Left lobe of liver (tissue), 2 donors: ENCODE measurements at regions not wholly inside any gene's neighbourhood (a gene's known extent, or its start where the extent isn't known, plus 50 kb on each side); places are given as distances from the start of the nearest gene placed in this dataset.

Experiments
- ATAC-seq: fragments of 200-7000 bp; cut with Tn5 transposase; one replicate; pipeline ENCODE4 v1.9.1; 2020; ENCODE audit warnings: mild to moderate bottlenecking, moderate library complexity
- DNase-seq: peaks from one replicate; pipeline ENCODE4 v3.0.0-alpha.2; 2020; ENCODE audit warnings: low spot score
- donor health status: DM: no; HTN: no; CAD: no; lungs with moderate emphysema.
- donor health status: DM: no; HTN: yes; CAD: no.

- no peak for ATAC-seq
- DNase-seq: no peak
These were observed 361.2 kb downstream of the RNF144B start for GRCh38 chr6:18748314-18748713.

GRCh38 chr6:18752278-18753068 is 365.3 kb downstream of the RNF144B start:
- no peak for DNase-seq
- ATAC-seq: no peak

GRCh38 chr6:18753076-18753475 is 365.9 kb downstream of the RNF144B start:
- ATAC-seq (no peak), DNase-seq (no peak)

- no peak for ATAC-seq
These were observed 375.9 kb downstream of the RNF144B start for GRCh38 chr6:18763086-18763485.

GRCh38 chr6:18784794-18785193 is 397.6 kb downstream of the RNF144B start:
- ATAC-seq: no peak
- no peak for DNase-seq

More at GRCh38 chr6:18763086-18763485, 375.9 kb downstream of the RNF144B start:
- DNase-seq: no peak

- ATAC-seq: no peak
These were observed 398.8 kb downstream of the RNF144B start for GRCh38 chr6:18785810-18786490.

GRCh38 chr6:18792866-18793265 is 405.7 kb downstream of the RNF144B start:
- DNase-seq (no peak), ATAC-seq (no peak)

More at GRCh38 chr6:18785810-18786490, 398.8 kb downstream of the RNF144B start:
- DNase-seq: no peak

GRCh38 chr6:18795726-18796125 is 408.6 kb downstream of the RNF144B start:
- ATAC-seq (peak; percentile 56), DNase-seq (no peak)

GRCh38 chr6:18820725-18821124 is 433.6 kb downstream of the RNF144B start:
- no peak for DNase-seq

GRCh38 chr6:18823782-18824386 is 436.7 kb downstream of the RNF144B start:
- DNase-seq: no peak

More at GRCh38 chr6:18820725-18821124, 433.6 kb downstream of the RNF144B start:
- ATAC-seq: no peak

GRCh38 chr6:18829272-18829870 is 442.2 kb downstream of the RNF144B start:
- no peak for DNase-seq
- ATAC-seq: no peak

More at GRCh38 chr6:18823782-18824386, 436.7 kb downstream of the RNF144B start:
- ATAC-seq: no peak

- DNase-seq (no peak), ATAC-seq (no peak)
These were observed 448.8 kb downstream of the RNF144B start for GRCh38 chr6:18835976-18836375.

- ATAC-seq: no peak
- DNase-seq: no peak
These were observed 449.9 kb downstream of the RNF144B start for GRCh38 chr6:18837013-18837412.

- DNase-seq: no peak
- ATAC-seq: no peak
These were observed 455.4 kb downstream of the RNF144B start for GRCh38 chr6:18842534-18842933.

- no peak for ATAC-seq
- DNase-seq: no peak
These were observed 458.7 kb downstream of the RNF144B start for GRCh38 chr6:18845896-18846295.

GRCh38 chr6:18846327-18846726 is 459.2 kb downstream of the RNF144B start:
- DNase-seq (no peak), ATAC-seq (no peak)

- DNase-seq (no peak), ATAC-seq (no peak)
These were observed 474.1 kb downstream of the RNF144B start for GRCh38 chr6:18861204-18861603.

- DNase-seq (no peak), ATAC-seq (no peak)
These were observed 496.1 kb downstream of the RNF144B start for GRCh38 chr6:18883268-18883667.

- DNase-seq (no peak), ATAC-seq (no peak)
These were observed 496.7 kb downstream of the RNF144B start for GRCh38 chr6:18883851-18884250.

GRCh38 chr6:18893540-18894269 is 506.6 kb downstream of the RNF144B start:
- ATAC-seq (no peak), DNase-seq (no peak)

GRCh38 chr6:18897350-18897749 is 510.2 kb downstream of the RNF144B start:
- ATAC-seq: no peak
- DNase-seq: no peak
